Fibroblast of skin of left biceps (primary cell): ENCODE measurements at regions not wholly inside any gene's neighbourhood (a gene's known extent, or its start where the extent isn't known, plus 50 kb on each side); places are given as distances from the start of the nearest gene placed in this dataset.
A peak's percentile ranks its signal among the peaks of the same experiment; 100 is the strongest.
"Not testable (repeated sequence)": the region's sequence is repeated elsewhere in the genome, so short reads cannot be mapped to it uniquely, and the experiment has no call there.

ENCODE experiments used
- DNase-seq, 2 experiments: peaks; one replicate each; pipeline ENCODE4 v3.0.0-alpha.2; 2013; ENCODE audit warnings: low read depth in 2 of 2

- DNase-seq, result no peak
These were observed 61.5 kb downstream of the PRSS23 start for GRCh38 chr11:86861810-86862209.

DNA sequence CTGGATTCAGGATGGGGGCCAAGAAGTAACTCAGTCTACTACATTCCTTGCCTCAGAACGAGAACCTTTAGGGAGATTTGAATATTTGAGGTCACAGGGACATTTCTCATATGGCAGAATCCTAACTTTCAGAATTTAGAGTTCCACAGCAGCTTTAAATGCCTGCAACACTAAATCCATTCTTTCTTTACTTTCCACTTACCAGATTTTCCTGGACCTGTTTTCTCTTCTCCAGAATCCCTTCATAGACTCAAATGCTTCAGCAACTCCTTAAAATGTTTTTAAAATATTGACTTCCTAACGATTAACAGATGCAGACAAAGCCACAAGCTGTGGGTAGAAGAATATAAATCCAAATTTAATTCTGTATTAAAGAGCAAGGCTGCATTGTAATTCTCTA is 63.1 kb downstream of the PRSS23 start:
- peak in 1 of 2 experiments; percentile 4 for DNase-seq

- DNase-seq, result no peak
These were observed 65.1 kb downstream of the PRSS23 start for GRCh38 chr11:86865436-86865835.

DNA sequence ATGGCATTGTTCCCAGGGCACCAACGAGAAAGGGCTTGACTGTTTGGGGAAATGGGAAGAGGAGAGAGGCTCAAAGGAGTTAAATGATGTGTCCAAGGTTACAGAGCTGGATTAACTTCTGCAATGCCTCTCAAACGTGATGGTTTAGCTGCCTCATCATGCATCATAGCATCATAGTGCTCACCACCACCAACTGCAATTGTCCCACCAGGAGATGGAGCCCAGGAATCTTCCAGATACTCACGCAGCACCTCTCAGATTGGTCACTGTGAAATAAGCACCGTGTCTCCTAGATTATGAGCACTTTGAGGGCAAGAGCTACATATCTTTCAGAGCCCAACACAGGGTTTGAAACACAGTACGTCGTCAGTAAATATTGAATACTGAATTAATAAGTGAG is 69.2 kb downstream of the PRSS23 start:
- DNase-seq, result no peak

DNA sequence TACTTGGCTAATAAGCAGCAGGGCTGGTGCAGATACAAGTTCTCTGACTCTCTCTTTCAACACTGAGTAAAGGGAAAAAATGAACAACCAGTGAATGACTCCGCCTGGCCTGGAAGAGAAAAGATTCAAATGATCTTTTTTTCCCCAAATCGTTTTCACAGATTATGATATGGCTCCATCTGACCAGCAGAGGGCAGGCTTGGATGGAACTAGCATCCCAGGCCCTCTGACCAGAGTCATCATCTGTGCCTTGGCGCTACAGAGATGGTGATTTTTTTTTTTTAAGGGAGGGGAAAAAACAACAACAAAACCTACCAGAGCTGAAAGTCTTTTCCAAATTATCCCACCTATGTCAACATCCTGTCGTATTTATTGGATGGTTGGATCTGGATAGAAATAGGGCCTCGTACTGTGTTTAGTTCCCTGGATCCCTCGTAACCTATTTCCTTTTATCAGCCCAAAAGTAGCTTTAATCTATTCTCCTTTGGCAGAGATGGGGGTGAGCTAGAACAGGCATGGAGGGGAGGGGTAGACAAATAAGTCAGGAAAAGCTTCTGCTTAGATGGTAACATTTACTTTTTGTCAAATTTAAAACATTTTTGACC is 69.7 kb downstream of the PRSS23 start:
- DNase-seq, result peak; percentile 22 to 25

- no peak for DNase-seq
These were observed 73.3 kb downstream of the PRSS23 start for GRCh38 chr11:86873573-86874083.

DNA sequence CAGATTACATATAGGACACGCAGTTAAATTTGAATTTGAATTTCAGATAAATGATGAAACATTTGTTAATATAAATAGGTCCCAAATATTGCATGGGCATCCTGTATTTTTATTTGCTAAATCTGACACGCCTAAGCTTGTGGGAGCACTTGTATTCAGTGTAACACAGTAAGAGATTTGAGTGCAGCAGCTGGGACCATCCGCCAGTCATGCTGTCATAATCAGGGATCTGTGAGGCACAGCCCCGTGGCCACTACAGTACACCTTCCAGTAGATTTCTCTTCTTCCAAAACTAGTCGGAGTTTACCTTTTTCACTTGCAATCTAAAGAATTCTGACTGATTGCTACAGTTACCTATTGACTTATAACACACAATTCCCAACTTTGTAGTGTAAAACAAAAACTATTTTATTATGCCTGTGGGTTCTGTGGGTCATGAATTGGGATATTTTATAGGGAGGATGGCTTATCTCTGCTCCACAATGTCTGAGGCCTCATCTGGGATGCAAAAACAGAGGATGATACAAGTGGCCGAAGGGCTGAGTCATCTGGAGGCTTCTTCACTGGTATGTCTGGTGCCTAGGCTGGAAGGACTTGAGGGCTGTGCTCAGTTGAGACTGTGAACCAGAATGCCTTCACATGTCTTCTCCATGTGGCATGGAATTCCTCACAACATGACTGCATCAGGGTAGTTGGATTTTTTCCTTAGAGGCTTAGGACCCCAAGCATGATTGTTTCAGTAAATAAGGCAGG is 74.1 kb downstream of the PRSS23 start:
- DNase-seq, result no peak

- DNase-seq, result no peak
These were observed 76.4 kb downstream of the PRSS23 start for GRCh38 chr11:86876716-86877234.

- no peak for DNase-seq
These were observed 77.2 kb downstream of the PRSS23 start for GRCh38 chr11:86877503-86877902.

DNA sequence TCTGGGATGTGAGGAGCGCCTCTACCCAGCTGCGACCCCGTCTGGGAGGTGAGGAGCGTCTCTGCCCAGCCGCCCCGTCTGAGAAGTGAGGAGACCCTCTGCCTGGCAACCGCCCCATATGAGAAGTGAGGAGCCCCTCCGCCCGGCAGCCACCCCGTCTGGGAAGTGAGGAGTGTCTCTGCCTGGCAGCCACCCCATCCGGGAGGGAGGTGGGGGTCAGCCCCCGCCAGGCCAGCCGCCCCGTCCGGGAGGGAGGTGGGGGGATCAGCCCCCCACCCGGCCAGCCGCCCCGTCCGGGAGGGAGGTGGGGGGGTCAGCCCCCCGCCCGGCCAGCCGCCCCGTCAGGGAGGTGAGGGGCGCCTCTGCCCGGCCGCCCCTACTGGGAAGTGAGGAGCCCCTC is 76.0 kb downstream of the FZD4 start:
- DNase-seq, result not testable (repeated sequence)

DNA sequence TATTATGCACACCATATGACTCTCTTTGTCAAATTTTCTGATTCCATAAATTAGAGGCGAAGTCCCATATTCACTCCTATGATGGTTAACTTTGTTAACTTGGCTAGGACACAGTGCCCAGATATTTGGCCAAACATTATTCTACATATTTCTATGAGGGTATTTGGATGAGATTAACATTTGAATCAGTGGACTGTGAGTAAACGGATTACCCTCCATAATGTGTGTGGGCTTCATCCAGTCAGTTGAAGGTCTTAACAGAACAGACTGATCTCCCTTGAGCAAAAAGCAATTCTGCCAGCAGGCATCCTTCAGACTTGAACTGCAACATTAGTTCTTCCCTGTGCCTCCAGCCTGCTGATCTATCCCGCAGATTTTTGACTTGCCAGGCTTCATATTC is 69.9 kb downstream of the FZD4 start:
- no peak for DNase-seq

DNA sequence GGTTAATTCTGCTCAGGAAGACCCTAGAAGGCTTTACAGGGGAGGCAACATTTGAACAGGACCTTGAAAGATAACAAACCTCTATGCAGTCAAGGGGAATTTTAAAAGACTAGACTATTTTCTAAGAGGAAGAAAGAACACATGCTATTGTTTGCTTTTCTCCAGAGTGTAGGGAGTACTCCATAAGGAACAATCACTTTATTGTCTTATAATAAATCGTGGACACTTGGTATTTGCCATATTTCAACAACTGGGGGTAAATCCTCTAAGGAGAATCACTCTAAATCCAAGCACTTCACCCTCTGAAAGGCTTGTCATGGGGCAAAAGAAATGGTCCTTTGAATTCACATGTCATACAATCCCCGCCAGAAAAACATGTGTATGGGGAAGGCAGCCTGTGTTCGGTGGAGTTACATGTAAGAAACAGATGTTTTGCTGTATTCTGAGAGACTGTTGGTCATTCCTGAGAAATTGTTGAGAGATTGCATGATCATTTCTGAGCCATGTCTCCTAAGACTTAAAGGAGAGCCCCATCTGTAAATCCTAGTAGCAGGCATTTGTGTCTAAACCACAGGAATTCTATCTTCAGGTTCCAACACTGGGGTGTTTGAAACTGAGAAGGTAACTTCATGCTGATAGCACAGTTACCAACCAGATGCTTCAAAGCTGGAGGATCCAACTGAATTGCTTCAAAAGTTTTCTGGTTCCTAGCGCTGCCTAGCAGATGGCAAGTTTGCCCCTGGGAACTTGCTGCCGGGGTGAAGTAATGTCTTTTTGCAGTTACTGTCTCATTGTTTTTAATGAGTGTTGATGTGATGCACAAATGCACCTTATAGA is 66.8 kb downstream of the FZD4 start:
- peak; percentile 90 to 92 for DNase-seq

- DNase-seq, result no peak
These were observed 66.2 kb downstream of the FZD4 start for GRCh38 chr11:86889001-86889341.

- DNase-seq, result no peak
These were observed 64.2 kb downstream of the FZD4 start for GRCh38 chr11:86891036-86891435.

- DNase-seq, result no peak
These were observed 62.0 kb downstream of the FZD4 start for GRCh38 chr11:86893235-86893634.
